Hematopoietic multipotent progenitor cell treated with erythropoietin and hydrocortisone succinate and interleukin-3 and kit ligand, for 8 days (in vitro differentiated cells): ENCODE measurements at regions not wholly inside any gene's neighbourhood (a gene's known extent, or its start where the extent isn't known, plus 50 kb on each side); places are given as distances from the start of the nearest gene placed in this dataset.

Experiments used
- DNase-seq: peaks from one replicate; pipeline ENCODE4 v3.0.0-alpha.2; 2015

- no peak for DNase-seq
Observed at GRCh38 chr3:110731148-110731547, 340.5 kb upstream of the NECTIN3 start.

GRCh38 chr3:110732420-110732819, 339.2 kb upstream of the NECTIN3 start:
- DNase-seq = no peak

- DNase-seq = no peak
Observed at GRCh38 chr3:110733045-110733444, 338.6 kb upstream of the NECTIN3 start.

GRCh38 chr3:110734524-110734923, 337.1 kb upstream of the NECTIN3 start:
- DNase-seq = no peak

GRCh38 chr3:110736332-110736731, 335.3 kb upstream of the NECTIN3 start:
- DNase-seq = no peak

- no peak for DNase-seq
Observed at GRCh38 chr3:110738531-110738930, 333.1 kb upstream of the NECTIN3 start.

- no peak for DNase-seq
Observed at GRCh38 chr3:110741891-110742290, 329.7 kb upstream of the NECTIN3 start.

- DNase-seq = no peak
Observed at GRCh38 chr3:110743202-110743601, 328.4 kb upstream of the NECTIN3 start.

GRCh38 chr3:110743984-110744383, 327.6 kb upstream of the NECTIN3 start:
- no peak for DNase-seq

GRCh38 chr3:110744723-110745122, 326.9 kb upstream of the NECTIN3 start:
- no peak for DNase-seq

- no peak for DNase-seq
Observed at GRCh38 chr3:110749006-110749405, 322.6 kb upstream of the NECTIN3 start.

GRCh38 chr3:110750201-110750600, 321.4 kb upstream of the NECTIN3 start:
- no peak for DNase-seq

- no peak for DNase-seq
Observed at GRCh38 chr3:110752307-110752706, 319.3 kb upstream of the NECTIN3 start.

- no peak for DNase-seq
Observed at GRCh38 chr3:110753516-110753915, 318.1 kb upstream of the NECTIN3 start.

- DNase-seq = no peak
Observed at GRCh38 chr3:110754212-110754916, 317.3 kb upstream of the NECTIN3 start.

- no peak for DNase-seq
Observed at GRCh38 chr3:110755345-110755744, 316.3 kb upstream of the NECTIN3 start.

GRCh38 chr3:110756705-110757104, 314.9 kb upstream of the NECTIN3 start:
- no peak for DNase-seq

- no peak for DNase-seq
Observed at GRCh38 chr3:110758208-110758607, 313.4 kb upstream of the NECTIN3 start.

- DNase-seq = no peak
Observed at GRCh38 chr3:110767156-110767555, 304.5 kb upstream of the NECTIN3 start.

- no peak for DNase-seq
Observed at GRCh38 chr3:110767838-110768237, 303.8 kb upstream of the NECTIN3 start.

GRCh38 chr3:110773413-110773954, 298.1 kb upstream of the NECTIN3 start:
- DNase-seq = no peak

- no peak for DNase-seq
Observed at GRCh38 chr3:110774496-110775265, 296.9 kb upstream of the NECTIN3 start.

GRCh38 chr3:110779581-110779980, 292.0 kb upstream of the NECTIN3 start:
- DNase-seq = no peak

- no peak for DNase-seq
Observed at GRCh38 chr3:110783541-110783940, 288.1 kb upstream of the NECTIN3 start.
